ENCODE measurements at regions not wholly inside any gene's neighbourhood (a gene's known extent, or its start where the extent isn't known, plus 50 kb on each side); places are given as distances from the start of the nearest gene placed in this dataset.

DNA sequence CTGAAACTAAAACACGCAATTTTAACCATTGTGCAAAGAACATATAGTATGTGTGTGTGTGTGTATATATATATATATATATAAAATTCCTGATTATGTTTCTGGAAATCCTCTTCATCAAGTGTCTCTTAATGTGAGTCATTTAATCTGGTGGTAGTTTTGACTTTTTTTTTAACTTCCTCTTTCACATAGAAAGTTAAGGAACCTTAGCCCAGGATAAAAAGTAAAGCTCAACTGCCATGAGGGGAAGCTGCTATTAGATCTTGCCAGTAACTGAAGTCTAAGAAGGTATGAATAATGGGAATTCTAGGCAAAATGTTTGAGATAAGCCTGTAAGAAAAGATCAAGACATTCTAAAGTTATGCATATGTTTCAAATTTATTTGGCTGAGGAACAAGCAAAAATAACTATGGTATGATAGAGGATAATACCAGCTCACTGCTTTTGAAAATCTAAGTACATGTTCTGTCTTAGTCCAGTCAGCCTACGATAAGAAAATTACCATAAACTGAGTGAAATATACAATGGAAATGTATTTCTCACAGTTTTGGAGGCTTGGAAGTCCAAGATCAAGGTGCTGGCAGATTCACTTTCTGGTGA lies 757.0 kb downstream of the TRAM1L1 start:
- TF ChIP-seq POLR2A (IDR thresholded peaks at IDR 0.05; ENCODE audit: low read depth, low read length) (no peak), TAF1 (IDR thresholded peaks at IDR 0.05; ENCODE audit: borderline replicate concordance, low read depth, low read length) (no peak), POLR2AphosphoS5 (IDR thresholded peaks at IDR 0.05; ENCODE audit: low read depth, low read length) (no peak)
